ENCODE measurements at regions not wholly inside any gene's neighbourhood (a gene's known extent, or its start where the extent isn't known, plus 50 kb on each side); places are given as distances from the start of the nearest gene placed in this dataset.

DNA sequence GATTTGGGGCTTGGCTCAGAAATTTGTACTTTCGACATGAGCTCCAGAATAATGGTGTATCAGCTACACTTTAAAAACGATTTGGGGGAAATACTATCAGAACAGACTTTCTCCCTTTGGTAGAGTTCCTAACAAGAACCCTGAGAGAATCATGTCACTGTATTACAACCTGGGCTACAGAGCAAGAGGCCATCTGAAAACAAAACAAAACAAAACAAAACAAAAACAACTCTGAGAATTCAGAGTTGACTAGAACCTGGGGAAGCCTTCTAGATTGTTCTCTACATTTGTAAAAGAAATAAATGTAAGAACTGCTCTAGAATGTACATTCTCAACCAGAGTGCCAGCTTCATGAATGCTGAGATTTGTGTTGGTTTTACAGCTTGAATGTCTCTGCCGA lies 262.6 kb upstream of the SEMA3D start:
- H3K9ac ChIP-seq (ENCODE audit: insufficient read length, low read depth), result no peak overlapping the region
- H3K4me1 ChIP-seq (ENCODE audit: insufficient read depth, insufficient read length), result no peaks in the 10 kb centered on the region
- no peaks in the 10 kb centered on the region for H3K36me3 ChIP-seq (ENCODE audit: insufficient read depth, insufficient read length, low read length)
- H3K4me3 ChIP-seq (ENCODE audit: insufficient read length, low read depth), result no peak overlapping the region
- H3K27me3 ChIP-seq (ENCODE audit: insufficient read depth, insufficient read length), result no peaks in the 10 kb centered on the region
- TF ChIP-seq SUZ12 (IDR thresholded peaks at IDR 0.05; ENCODE audit: extremely low read depth, insufficient read depth, insufficient read length), result no peak
- no peak for TF ChIP-seq YY1 (IDR thresholded peaks at IDR 0.05; ENCODE audit: insufficient read depth, insufficient read length)
- no peak for TF ChIP-seq ZNF274 (IDR thresholded peaks at IDR 0.05; ENCODE audit: low read depth, low read length)
- H3K9me3 ChIP-seq (ENCODE audit: insufficient read depth, low read length), result no peaks in the 10 kb centered on the region
- no peak for DNase-seq (ENCODE audit: low read depth, low spot score)

- TF ChIP-seq ZNF274 (IDR thresholded peaks at IDR 0.05; ENCODE audit: low read depth, low read length) (no peak), YY1 (IDR thresholded peaks at IDR 0.05; ENCODE audit: insufficient read depth, insufficient read length) (no peak), SUZ12 (IDR thresholded peaks at IDR 0.05; ENCODE audit: extremely low read depth, insufficient read depth, insufficient read length) (no peak)
- no peaks in the 10 kb centered on the region for H3K4me1 ChIP-seq (ENCODE audit: insufficient read depth, insufficient read length)
- no peak overlapping the region for H3K9ac ChIP-seq (ENCODE audit: insufficient read length, low read depth)
- H3K27me3 ChIP-seq (ENCODE audit: insufficient read depth, insufficient read length), result no peaks in the 10 kb centered on the region
- no peak for DNase-seq (ENCODE audit: low read depth, low spot score)
- H3K9me3 ChIP-seq (ENCODE audit: insufficient read depth, low read length), result no peaks in the 10 kb centered on the region
- no peaks in the 10 kb centered on the region for H3K36me3 ChIP-seq (ENCODE audit: insufficient read depth, insufficient read length, low read length)
- no peak overlapping the region for H3K4me3 ChIP-seq (ENCODE audit: insufficient read length, low read depth)
These were observed 260.1 kb upstream of the SEMA3D start for GRCh38 chr7:85447004-85447403.

GRCh38 chr7:85426487-85426960 lies 239.7 kb upstream of the SEMA3D start:
- TF ChIP-seq SUZ12 (IDR thresholded peaks at IDR 0.05; ENCODE audit: extremely low read depth, insufficient read depth, insufficient read length), result no peak
- no peak for TF ChIP-seq ZNF274 (IDR thresholded peaks at IDR 0.05; ENCODE audit: low read depth, low read length)
- TF ChIP-seq YY1 (IDR thresholded peaks at IDR 0.05; ENCODE audit: insufficient read depth, insufficient read length), result no peak
- DNase-seq (ENCODE audit: low read depth, low spot score), result no peak
- H3K9me3 ChIP-seq (ENCODE audit: insufficient read depth, low read length), result no peaks in the 10 kb centered on the region
- no peaks in the 10 kb centered on the region for H3K36me3 ChIP-seq (ENCODE audit: insufficient read depth, insufficient read length, low read length)
- H3K4me3 ChIP-seq (ENCODE audit: insufficient read length, low read depth), result no peak overlapping the region
- no peaks in the 10 kb centered on the region for H3K27me3 ChIP-seq (ENCODE audit: insufficient read depth, insufficient read length)
- H3K4me1 ChIP-seq (ENCODE audit: insufficient read depth, insufficient read length), result no peaks in the 10 kb centered on the region
- H3K9ac ChIP-seq (ENCODE audit: insufficient read length, low read depth), result no peak overlapping the region

DNA sequence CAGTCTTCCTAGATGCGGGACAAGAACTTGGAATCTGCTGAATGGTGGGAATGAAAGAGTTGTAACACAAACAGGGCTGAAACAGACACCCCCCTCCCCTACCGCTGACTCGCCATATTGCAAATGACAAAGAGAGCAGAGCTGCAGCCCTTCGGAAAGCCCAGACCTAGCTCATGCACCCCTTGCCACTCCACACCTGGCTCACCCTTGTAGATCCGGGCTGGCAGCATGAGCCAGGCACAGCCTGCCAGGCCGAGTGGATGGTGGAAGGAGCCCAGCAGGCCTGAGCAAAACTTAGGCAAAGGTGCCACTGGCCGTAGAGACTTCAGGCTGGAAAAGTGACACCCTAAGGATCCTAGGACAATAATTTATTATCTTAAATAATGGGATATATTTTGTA lies 237.4 kb upstream of the SEMA3D start:
- H3K27me3 ChIP-seq (ENCODE audit: insufficient read depth, insufficient read length), result no peaks in the 10 kb centered on the region
- no peak overlapping the region for H3K9ac ChIP-seq (ENCODE audit: insufficient read length, low read depth)
- DNase-seq (ENCODE audit: low read depth, low spot score), result no peak
- H3K9me3 ChIP-seq (ENCODE audit: insufficient read depth, low read length), result no peaks in the 10 kb centered on the region
- no peak overlapping the region for H3K4me3 ChIP-seq (ENCODE audit: insufficient read length, low read depth)
- H3K36me3 ChIP-seq (ENCODE audit: insufficient read depth, insufficient read length, low read length), result no peaks in the 10 kb centered on the region
- no peaks in the 10 kb centered on the region for H3K4me1 ChIP-seq (ENCODE audit: insufficient read depth, insufficient read length)
- no peak for TF ChIP-seq SUZ12 (IDR thresholded peaks at IDR 0.05; ENCODE audit: extremely low read depth, insufficient read depth, insufficient read length)
- no peak for TF ChIP-seq YY1 (IDR thresholded peaks at IDR 0.05; ENCODE audit: insufficient read depth, insufficient read length)
- TF ChIP-seq ZNF274 (IDR thresholded peaks at IDR 0.05; ENCODE audit: low read depth, low read length), result no peak

DNA sequence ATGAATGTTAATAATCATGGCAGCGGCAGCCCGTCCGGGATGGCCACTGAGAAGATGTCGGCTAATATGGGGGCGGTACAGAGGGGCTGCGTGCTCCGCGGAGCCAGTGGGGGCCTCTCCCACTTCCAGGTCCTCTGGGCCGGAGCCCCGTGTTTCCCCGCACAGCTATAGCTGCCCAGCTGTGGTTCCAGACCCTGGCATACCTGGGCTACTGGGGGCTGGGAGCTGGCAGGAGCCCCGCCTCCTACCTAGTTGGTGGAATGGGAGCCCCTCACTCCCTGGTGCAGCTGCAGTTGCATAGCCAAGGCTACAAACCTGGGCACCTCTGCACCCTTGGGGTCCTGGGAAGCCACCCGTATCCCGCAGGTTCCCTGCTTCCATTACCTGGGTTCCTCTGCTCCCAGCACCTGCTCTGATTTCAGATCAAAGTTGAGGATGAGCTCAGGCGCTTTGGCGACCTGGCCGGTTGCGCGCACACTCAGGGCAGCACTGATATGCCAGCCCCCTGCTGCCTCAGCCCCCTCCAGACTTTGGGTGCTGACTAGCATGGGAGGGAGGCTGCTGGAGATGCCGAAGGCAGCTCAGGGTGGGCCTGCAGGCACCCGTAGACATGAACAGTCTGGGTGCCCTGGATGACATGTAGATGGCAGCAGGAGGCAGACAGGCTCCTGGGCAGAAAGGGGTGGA lies 236.5 kb upstream of the SEMA3D start:
- TF ChIP-seq SUZ12 (IDR thresholded peaks at IDR 0.05; ENCODE audit: extremely low read depth, insufficient read depth, insufficient read length), result no peak
- TF ChIP-seq ZNF274 (IDR thresholded peaks at IDR 0.05; ENCODE audit: low read depth, low read length), result no peak
- TF ChIP-seq YY1 (IDR thresholded peaks at IDR 0.05; ENCODE audit: insufficient read depth, insufficient read length), result no peak
- no peaks in the 10 kb centered on the region for H3K9me3 ChIP-seq (ENCODE audit: insufficient read depth, low read length)
- no peaks in the 10 kb centered on the region for H3K4me1 ChIP-seq (ENCODE audit: insufficient read depth, insufficient read length)
- no peak for DNase-seq (ENCODE audit: low read depth, low spot score)
- H3K36me3 ChIP-seq (ENCODE audit: insufficient read depth, insufficient read length, low read length), result no peaks in the 10 kb centered on the region
- H3K27me3 ChIP-seq (ENCODE audit: insufficient read depth, insufficient read length), result no peaks in the 10 kb centered on the region
- H3K4me3 ChIP-seq (ENCODE audit: insufficient read length, low read depth), result no peak overlapping the region
- H3K9ac ChIP-seq (ENCODE audit: insufficient read length, low read depth), result no peak overlapping the region

DNA sequence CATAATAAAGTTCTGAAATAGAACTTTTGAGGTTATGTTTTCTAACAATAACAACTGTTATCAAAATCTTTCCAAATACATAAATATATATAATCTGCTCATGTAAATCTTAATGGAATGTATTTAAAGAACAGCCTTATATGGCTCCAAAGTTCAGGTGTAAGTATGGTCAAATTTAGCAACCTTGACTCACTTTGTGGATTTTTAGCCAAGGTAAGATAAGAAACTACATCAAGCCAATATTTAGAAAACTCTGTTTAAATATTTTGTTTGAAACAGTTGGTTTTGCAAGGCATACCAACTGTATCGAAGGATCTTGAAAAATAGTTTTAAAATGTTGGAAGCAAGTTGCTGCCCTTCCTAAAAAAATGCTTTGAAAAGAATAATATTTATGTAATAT lies 228.9 kb upstream of the SEMA3D start:
- no peaks in the 10 kb centered on the region for H3K36me3 ChIP-seq (ENCODE audit: insufficient read depth, insufficient read length, low read length)
- no peak overlapping the region for H3K4me3 ChIP-seq (ENCODE audit: insufficient read length, low read depth)
- DNase-seq (ENCODE audit: low read depth, low spot score), result no peak
- H3K4me1 ChIP-seq (ENCODE audit: insufficient read depth, insufficient read length), result no peaks in the 10 kb centered on the region
- no peaks in the 10 kb centered on the region for H3K27me3 ChIP-seq (ENCODE audit: insufficient read depth, insufficient read length)
- no peak for TF ChIP-seq SUZ12 (IDR thresholded peaks at IDR 0.05; ENCODE audit: extremely low read depth, insufficient read depth, insufficient read length)
- TF ChIP-seq YY1 (IDR thresholded peaks at IDR 0.05; ENCODE audit: insufficient read depth, insufficient read length), result no peak
- no peak for TF ChIP-seq ZNF274 (IDR thresholded peaks at IDR 0.05; ENCODE audit: low read depth, low read length)
- no peaks in the 10 kb centered on the region for H3K9me3 ChIP-seq (ENCODE audit: insufficient read depth, low read length)
- H3K9ac ChIP-seq (ENCODE audit: insufficient read length, low read depth), result no peak overlapping the region

DNA sequence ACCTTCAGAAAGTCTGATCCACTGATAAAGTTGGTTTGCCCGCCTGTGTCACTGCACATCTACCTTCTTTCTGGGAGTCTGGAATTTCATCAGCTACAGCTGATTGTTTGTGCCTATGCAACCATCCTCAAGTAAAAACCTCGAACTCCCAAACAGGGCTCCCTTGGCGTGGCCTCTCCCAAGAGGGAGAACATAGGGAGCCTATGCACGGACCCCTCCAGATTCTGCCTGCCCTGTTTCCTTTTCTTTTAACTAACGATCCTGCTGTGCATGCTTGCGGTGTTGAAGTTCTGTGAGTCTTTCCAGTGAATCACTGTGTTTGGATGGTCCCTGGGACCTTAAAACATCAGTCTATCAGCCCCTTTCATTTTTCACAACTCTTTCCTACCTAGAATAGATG lies 226.9 kb upstream of the SEMA3D start:
- Histone ChIP-seq H3K4me1 (ENCODE audit: insufficient read depth, insufficient read length) (no peaks in the 10 kb centered on the region), H3K36me3 (ENCODE audit: insufficient read depth, insufficient read length, low read length) (no peaks in the 10 kb centered on the region)

More for the DNA sequence above, 226.9 kb upstream of the SEMA3D start:
- Histone ChIP-seq H3K4me3 (ENCODE audit: insufficient read length, low read depth) (no peak overlapping the region), H3K9me3 (ENCODE audit: insufficient read depth, low read length) (no peaks in the 10 kb centered on the region), H3K9ac (ENCODE audit: insufficient read length, low read depth) (no peak overlapping the region), H3K27me3 (ENCODE audit: insufficient read depth, insufficient read length) (no peaks in the 10 kb centered on the region)
- DNase-seq (ENCODE audit: low read depth, low spot score), result no peak
- no peak for TF ChIP-seq YY1 (IDR thresholded peaks at IDR 0.05; ENCODE audit: insufficient read depth, insufficient read length)
- TF ChIP-seq ZNF274 (IDR thresholded peaks at IDR 0.05; ENCODE audit: low read depth, low read length), result no peak
- TF ChIP-seq SUZ12 (IDR thresholded peaks at IDR 0.05; ENCODE audit: extremely low read depth, insufficient read depth, insufficient read length), result no peak
